A673 (cell line): ENCODE measurements at regions not wholly inside any gene's neighbourhood (a gene's known extent, or its start where the extent isn't known, plus 50 kb on each side); places are given as distances from the start of the nearest gene placed in this dataset.

ENCODE experiments used
- CTCF ChIP-seq: fragments of 300-800, 200-600 bp; sonication (generic); conservative IDR thresholded peaks from 2 replicates; pipeline ENCODE4 v1.5.1; 2017; ENCODE audit warnings: low read depth, mild to moderate bottlenecking, antibody characterized with exemption, low read length, moderate library complexity, mixed read lengths
- EZH2 ChIP-seq: fragments of 200-600 bp; sonication (generic); IDR thresholded peaks from 2 replicates; pipeline ENCODE4 v1.6.1; 2017; ENCODE audit warnings: borderline replicate concordance, low read depth, mild to moderate bottlenecking, mixed read lengths, antibody characterized with exemption, low read length; ENCODE audit not compliant: poor library complexity, severe bottlenecking

- no peak for TF ChIP-seq EZH2
- no peak for TF ChIP-seq CTCF
These were observed 125.9 kb upstream of the LOC128125822 start for GRCh38 chr6:63446405-63446804.
